ENCODE measurements at regions not wholly inside any gene's neighbourhood (a gene's known extent, or its start where the extent isn't known, plus 50 kb on each side); places are given as distances from the start of the nearest gene placed in this dataset.
"Not testable (repeated sequence)": the region's sequence is repeated elsewhere in the genome, so short reads cannot be mapped to it uniquely, and the experiment has no call there.

DNA sequence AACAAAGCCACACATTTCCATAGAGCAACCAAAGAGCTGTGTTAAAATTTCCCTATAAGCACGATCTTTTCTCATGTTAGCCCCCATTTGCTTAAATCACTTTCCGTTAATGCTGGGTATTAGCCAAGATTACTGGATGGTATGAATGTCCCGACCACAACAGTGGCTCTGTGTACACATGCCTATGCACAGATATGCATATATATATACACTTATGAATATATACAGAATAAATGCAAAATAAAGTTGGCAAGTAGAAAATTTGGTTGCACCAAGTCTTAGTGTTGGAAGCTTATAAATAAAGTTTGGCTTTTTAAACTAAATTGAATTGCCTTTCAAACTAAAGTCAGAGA lies 265.9 kb upstream of the ETAA1 start:
- no peak for DNase-seq

DNA sequence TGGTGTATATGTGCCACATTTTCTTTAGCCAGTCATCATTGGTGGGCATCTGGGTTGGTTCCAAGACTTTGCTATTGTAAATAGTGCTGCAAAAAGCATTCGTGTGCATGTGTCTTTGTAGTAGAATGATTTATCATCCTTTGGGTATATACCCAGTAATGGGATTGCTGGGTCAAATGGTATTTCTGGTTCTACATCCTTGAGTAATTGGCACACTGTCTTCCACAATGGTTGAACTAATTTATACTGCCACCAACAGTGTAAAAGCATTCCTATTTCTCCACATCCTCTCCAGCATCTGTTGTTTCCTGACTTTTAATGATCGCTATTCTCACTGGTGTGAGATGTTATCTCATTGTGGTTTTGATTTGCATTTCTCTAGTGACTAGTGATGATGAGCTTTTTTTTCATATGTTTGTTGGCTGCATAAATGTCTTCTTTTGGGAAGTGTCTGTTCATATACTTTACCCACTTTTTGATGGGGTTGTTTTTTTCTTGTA lies 264.6 kb upstream of the ETAA1 start:
- DNase-seq, result not testable (repeated sequence)

DNA sequence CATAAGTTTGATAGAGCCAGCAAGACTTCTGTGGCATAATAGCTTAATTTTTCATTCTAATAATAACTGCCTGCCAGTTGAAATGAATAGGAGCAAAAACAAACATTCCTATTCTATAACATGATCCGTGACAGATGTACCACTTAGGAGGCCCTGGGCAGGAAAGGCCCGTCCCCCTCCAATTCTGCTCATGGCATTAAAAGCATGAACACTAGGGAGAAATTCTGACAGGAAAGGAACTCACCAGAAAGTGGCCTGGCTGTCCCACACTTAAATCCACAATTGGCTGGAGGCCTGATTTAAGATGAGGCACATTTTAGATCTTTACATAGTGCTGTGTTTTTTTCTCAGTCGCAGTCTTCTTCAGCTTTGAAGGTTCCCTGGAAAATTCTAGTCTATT lies 261.9 kb upstream of the ETAA1 start:
- DNase-seq, result peak in 1 of 2 experiments; percentile 56

DNA sequence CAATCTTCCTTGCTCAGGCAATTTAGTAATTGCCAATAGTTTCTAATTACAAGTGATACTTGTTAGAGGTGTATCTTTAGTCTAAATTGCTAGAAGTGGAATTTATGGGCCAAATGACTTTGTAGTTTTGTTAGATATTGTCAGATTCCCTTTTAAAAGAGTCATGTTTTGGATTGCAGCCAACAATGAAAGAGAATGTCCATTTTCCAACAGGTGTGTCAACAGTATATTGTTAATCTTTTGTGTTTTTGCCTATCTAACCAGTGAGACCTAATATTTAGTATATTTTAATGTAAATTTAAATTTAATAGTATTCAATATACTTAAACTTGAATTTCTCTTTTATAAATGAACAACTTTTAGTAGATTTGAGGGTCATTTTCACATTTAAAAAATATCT lies 259.4 kb upstream of the ETAA1 start:
- no peak for DNase-seq

DNA sequence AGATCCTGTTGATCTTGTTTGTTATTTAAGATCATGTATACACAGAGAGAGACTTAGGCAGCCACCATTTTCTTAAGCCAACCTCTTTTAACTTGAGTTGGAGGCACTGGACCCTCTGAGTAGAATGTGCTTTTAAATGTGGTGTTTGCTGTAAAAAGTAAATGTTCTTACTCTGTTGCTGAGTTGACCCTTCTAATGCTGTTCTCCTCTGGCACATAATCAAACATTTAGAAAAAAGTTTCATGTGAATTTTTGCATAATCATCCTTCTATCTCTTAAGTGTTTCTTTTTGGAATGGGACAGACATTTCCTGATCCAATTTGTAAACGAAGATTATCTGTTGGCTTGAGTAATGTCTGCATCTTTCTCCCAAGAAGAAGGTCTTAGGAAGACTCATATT lies 255.1 kb upstream of the ETAA1 start:
- DNase-seq, result no peak

DNA sequence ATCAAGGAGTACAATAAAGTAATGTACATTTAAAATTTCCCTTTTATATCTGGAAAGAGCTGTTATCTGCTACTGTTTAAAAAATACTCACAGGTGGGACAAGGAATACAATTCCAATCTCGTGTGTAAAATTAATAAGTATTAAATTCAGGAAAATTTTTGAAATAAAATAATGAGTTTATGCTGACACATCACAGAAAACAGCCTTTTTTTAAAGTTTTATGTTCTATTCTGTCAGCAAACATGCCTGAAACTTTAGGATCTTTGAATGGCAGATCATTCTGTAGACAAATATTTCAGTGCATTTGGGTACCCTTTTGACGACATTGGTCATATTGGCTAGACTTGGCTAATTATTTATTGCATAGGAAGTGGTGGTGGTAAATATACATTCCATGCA lies 254.4 kb upstream of the ETAA1 start:
- no peak for DNase-seq

DNA sequence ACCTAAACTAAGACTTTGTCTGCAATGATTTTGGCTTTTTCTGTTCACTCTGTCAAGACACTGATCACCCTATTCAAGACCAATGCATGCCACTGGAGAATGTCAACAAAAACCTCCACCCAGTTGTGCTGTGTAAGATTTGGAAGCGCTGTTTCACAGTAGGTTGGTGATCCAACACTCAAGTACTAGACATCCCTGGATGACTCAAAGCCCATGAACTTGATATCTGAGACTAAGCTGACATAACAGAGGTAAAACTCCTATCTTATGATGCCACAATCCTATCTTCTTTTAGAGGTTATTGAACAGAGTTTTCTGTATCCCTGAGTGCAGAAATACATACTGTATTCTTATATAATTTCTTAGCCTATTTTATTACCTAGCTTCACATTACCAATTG lies 251.3 kb upstream of the ETAA1 start:
- DNase-seq, result no peak

DNA sequence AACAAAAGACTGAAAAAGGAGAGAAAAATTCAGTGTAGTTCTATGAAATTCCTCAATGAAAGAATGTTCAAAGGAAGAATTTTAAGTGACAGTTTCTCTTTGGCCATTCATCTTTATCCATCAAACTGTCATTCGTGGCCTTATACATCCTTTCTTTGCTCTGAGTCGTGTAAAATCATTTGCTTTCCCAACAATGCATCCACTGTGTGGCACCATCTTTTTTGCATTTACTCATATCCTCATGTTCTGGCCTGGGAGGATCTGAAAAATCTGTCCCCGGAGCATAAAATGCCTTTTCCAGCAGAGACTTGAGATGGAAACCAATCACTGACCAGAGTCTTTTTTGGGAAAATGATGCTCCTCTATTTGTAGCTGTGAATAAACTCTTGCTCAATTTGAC lies 240.3 kb upstream of the ETAA1 start:
- DNase-seq, result no peak

DNA sequence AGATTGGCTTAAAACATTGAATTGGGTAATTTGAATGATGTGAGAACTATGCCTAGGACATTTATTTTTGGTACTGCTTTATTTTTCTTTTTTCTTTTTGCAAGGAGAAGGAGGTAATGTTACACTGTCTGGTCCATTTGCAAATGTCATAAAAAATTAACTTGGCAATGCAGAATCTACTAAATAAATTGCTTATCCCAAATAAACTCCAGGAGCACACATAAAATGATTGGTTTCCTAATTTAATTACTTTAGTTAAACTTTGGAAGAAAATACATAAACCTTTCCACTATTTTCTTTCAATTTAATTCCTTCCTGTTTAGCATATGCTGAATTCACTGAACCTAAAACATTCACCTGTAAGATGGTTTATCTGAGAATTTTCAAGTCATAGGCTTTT lies 238.4 kb upstream of the ETAA1 start:
- no peak for DNase-seq

DNA sequence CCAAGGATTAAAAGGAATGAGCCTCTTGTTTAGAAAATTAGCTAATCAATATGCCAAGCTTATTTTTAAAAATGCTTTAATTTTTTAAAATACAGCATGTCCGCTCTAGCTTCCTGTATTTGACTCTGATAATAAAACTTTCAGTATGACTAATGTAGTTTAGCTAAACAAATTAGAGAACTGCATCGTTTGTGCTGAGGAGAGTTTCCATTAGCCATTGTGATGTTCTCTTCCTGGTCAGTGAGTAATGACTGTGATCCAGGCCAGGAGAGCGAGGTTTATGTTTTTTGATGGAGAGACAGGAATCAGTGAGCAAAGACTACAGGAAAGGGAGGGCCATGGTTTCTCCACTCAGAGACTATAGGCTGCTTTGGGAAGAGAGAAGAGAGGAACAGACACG lies 237.2 kb upstream of the ETAA1 start:
- DNase-seq, result no peak

DNA sequence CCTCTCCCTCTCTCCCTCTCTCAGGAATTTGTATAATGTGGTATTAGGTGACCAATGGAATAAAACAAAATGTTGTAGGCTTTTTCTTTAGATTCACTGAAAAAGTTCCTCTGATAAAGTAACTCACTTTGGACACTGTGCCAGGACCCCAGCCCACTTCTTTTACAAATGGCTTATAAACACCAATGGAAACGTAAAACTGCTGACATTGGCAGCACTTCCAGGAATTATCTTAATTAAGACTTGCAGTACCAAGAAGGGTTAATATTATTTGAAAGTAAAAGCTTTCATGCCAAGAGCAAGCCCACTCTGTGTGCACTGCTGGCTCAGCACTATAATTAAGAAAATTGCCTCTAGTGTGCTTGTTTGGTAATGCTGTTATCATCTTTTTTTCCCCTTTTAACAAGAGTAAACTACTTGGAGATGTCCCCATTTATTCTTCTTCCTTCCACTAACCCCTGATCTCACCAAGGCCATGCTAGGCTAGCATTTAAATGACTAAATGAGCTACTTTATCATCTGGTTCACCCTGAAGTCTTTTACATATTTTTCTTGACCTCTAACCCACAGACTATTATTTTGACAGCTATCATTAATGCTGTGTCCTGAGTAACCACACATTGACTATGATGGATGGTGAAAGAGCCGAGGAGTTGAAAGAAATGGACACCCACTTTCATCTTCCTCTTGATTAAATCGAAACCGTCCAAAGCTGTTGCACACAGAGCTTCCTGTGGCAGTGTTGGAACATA lies 232.2 kb upstream of the ETAA1 start:
- no peak for DNase-seq

DNA sequence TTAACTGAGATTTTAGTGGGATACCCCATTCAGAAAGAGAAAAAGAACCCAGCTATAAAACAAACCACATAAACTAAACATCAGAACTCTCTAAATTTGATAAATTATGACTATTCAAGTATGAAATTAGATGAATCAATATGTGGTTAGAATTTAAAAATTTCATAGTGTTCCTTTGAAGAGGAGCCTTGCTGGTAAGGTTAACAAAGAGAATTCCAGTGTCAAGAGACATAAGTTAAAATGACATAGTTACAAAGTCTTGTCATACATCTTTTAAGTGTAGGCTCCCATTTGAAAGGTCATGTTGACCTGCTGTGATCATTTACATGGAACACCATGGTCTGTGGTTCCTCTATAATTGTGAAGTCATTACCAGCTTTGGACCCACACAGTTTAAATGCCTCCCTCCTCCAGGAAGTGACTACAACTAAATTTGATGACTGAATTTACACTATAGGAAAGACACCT lies 231.6 kb upstream of the ETAA1 start:
- no peak for DNase-seq

DNA sequence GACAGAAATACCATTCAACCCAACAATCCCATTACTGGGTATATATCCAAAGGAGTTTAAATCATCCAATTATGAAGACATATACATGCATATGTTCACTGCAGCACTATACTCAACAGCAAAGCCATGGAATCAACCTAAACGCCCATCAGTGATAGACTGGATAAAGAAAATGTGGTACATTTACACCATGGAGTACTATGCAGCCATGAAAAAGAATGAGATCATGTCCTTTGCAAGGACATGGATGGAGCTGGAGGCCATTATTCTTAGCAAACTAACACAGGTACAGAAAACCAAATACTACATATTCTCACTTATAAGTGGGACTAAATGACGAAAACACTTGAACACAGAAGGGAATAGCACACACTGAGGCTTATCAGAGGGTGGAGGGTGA lies 230.6 kb upstream of the ETAA1 start:
- not testable (repeated sequence) for DNase-seq

DNA sequence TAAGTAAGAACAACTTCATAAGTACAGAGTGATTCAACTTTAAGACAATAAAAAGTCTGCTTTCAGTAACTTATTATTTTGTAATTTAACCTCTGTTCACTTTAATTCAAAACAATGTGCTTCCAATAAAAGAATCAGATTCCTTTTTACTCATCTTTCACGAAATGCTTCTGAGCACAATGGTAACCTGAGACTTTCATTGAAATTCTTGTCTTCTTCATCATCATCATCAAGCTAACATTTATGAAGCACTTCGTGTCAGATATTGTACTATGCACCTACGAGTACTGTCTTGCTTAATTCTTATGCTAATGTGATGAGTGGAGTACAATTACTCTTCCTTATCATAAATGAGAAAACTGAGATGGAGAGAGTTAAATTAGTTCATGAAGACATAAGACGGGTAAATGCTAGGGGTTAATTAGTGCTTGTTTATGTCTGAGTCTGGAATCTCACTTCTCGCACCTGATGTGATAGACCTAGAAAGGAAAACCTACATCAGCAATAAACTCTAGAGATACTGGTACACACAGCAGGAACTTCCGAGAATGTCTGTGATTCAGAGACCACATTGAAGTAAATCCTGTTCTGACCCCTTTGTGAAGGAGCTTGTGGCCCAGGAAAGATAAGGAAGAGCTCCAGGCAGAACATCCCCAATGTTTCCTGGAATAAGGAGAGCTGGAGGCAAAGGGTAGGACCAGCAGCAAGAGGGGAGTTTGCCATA lies 227.6 kb upstream of the ETAA1 start:
- DNase-seq, result no peak

DNA sequence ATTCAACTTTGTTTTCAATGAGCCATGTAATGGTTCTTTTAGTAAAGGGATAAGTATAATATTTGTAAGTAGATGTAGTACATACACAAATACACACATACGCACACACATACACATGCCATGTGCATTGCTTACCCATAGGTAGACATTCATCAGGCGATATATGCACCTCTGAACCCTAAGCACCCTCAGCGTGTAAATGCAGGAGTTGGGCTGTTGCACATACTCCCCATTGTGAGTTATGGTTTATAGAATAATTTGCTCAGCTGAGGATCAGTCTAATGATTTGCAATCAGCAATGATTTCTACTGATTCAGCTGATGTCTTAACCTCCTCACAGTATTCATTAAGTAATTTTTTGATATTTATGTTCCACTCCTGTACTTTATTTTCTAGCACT lies 217.6 kb upstream of the ETAA1 start:
- no peak for DNase-seq

DNA sequence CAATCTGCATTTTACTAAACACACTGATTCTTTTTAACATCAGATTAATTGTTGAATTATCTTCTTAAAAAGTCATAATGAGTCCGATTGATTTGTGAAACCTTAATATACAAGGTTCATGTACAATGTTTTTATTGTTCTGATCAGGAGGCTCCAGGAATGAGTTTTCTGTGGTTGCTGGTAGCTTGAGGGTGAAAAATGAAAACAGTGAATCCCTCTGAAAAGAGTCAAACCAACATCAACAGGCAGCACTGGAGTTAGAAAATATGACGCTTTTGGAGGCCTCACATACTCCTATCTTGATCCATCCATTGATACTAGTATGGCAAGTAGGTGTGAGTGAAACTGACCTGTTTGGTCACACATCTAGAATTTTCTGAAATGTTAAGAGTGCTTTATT lies 216.3 kb upstream of the ETAA1 start:
- no peak for DNase-seq

DNA sequence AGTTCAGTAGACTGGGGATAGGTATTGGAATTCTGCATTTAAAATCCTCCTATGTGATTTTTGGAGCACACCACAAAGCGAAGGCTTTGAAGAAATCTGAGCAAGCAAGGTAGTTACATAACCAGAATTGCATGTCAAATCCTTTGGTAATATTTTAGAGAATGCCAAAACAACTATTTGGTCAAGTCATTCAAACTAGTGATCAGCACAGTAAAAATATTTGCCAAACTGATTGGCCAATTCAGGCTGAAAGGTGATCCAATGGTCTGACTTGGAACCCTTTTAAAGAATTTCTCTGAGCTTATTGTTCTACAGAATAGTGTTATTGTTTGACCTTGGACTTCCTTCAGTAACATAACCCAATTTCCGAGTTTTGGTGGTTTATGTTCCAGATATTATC lies 214.2 kb upstream of the ETAA1 start:
- no peak for DNase-seq

DNA sequence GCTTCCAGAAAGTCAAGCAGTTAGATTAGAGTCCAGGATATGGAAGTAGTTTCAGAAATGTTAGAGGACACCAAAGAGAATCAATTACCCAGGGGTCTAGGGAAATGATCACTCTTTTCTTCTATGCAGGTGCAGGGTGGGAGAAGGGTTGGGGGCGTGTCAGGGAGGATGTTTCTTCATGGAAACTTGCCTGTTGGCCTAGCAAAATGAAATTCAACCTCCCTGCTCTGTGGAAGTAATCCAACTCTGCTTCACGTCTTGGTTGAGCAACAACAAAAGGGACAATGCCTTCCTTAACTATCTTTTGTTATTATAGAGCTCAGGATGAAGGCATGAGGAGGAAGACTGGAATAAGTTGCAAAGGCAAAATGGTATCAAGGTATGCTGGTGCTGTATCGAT lies 210.8 kb upstream of the ETAA1 start:
- no peak for DNase-seq

DNA sequence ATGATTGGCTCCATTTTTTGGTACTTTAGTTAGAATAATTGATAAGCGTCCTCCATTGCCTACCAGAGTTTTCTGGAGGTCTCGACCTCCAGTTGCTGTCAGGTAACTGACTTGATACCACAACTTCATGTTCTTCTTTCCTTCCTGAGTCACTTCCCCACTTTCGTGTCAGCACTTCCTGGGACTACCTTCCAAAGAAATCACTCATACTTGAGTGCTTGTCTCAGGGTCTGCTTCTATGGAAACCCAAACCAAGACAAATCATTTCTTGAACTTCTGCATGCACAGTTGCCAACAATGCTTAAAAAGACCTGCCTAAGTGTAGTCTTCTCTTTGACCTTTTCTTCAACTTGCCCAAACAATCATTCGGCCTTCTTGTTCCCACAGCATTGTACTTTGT lies 210.3 kb upstream of the ETAA1 start:
- no peak for DNase-seq

DNA sequence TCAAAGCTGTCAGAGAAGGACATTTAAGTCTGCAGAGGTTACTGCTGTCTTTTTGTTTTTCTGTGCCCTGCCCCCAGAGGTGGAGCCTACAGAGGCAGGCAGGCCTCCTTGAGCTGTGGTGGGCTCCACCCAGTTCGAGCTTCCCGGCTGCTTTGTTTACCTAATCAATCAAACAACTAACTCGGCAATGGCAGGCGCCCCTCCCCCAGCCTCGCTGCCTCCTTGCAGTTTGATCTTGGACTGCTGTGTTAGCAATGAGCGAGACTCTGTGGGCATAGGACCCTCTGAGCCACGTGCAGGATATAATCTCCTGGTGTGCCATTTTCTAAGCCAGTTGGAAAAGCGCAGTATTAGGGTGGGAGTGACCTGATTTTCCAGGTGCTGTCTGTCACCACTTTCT lies 201.8 kb upstream of the ETAA1 start:
- DNase-seq, result not testable (repeated sequence)

DNA sequence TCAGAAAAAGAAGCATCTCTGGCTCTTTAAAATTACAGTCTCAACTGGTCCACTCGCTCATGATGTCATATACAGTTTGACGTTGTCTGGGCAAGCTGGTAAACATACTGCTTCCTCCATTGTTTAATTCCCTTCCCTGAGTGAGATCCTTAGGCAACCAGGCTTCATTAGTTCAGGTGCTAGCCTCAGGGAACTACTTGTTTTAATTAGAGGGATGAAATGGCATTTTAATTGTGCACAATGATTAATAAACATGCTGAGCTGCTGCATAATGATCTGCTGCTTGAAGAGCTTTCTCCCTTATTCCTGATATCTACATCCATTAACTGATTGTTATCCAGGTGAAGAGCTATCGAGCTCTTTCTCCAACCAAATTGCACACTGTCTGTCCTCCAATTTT lies 195.6 kb upstream of the ETAA1 start:
- no peak for DNase-seq

DNA sequence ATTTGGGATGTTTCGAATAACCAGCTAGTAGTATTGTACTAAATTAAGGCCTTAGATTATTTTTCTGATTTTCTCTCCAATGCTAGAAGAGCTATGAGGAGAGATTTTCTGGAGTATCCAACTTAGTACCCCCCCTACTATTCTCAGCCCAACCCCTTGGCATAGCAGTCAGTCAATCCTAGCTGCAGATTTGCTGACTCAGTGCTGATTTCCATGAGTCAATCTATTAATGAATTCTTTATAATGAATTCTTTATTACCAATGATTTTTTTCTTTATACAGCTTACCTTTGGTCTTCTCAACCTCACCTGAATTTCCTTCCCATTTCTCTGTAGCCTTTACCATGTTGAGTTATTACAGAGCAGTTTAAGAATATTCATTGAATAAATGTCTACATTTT lies 192.8 kb upstream of the ETAA1 start:
- no peak for DNase-seq

DNA sequence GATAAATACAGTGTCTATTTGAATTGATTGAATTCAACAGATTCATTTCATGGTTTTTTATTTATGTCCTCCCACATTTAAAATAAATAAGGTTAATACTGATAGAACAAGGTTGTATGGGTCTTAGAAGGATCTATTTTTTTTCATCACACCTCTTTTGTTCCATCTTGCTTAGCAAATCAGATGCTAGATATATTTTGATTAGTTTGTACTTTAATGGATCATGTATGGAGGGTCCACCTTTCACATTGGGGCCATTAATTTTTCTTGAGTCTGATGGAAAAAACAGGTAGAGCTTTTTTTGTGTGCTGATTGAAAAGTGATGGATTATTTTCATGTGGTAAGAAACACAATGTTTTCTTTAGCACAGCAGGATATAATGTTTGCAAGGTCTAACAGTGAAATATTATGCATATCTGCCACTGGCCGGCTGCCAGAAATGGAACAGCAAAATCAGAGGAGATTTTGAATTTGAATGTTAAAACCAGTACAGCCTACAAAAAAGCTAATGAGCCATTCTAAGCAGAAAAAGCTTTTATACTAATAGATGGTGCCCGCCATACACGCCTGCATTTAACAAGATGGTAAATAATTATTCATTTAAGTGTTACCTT lies 188.1 kb upstream of the ETAA1 start:
- DNase-seq, result no peak

DNA sequence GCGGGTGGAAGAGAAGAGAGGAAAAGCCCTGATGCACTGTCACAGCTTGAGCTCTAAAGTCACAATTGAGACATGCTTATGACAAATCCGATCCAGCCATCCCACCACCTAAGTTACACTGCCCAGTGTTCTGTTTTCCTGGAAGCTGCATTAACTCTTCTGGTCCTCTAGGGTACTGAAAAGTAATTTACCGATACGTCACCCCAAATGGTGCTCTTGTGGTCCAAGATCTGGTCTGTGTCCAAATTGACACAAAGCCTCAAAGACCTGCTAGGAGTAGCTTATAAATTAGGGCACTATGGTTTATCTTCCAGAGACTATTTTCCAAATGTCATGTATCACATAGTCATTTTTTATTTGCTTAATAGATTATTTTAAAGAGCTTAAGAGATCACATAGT lies 186.7 kb upstream of the ETAA1 start:
- DNase-seq, result no peak
